ENCODE measurements at regions not wholly inside any gene's neighbourhood (a gene's known extent, or its start where the extent isn't known, plus 50 kb on each side); places are given as distances from the start of the nearest gene placed in this dataset.

DNA sequence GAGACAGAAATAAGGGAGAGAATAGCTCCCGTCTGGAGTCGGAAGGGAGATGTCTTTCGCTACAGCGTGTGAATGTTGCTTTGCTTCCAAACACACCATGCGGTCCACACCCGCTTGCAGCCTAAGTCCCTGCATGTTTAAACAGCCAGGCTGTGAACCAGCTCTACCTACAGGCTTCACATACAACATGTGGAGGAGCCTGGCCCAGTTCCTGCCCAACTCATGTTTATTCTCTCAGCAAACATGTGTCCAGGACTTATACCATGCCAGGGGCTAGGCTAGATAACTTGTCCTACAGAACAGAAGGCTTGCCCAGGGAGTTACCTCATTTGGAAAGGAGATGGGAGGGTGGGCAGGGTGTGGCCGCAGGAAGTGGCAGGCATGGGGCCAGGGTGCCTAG is 181.5 kb downstream of the FOXO1 start:
- Histone ChIP-seq H3K4me1 (ENCODE audit: insufficient read depth) (peaks cover 16% of the 10 kb centered on the region), H3K79me2 (replicated peaks; ENCODE audit: insufficient read depth) (no peaks in the 10 kb centered on the region), H3K9me2 (ENCODE audit: insufficient read depth) (0 out of 2 replicates have a peak, but pooled peaks cover 3% of the 10 kb centered on the region), H3K27me3 (ENCODE audit: insufficient read depth) (no peaks in the 10 kb centered on the region), H3F3A (replicated peaks; ENCODE audit: low read depth) (no peaks in the 10 kb centered on the region), H3K36me3 (ENCODE audit: insufficient read depth) (no peaks in the 10 kb centered on the region), H3K27ac (ENCODE audit: low read depth) (no peak overlapping the region), H3K4me3 (no peak overlapping the region), H2AFZ (no peak overlapping the region), H4K20me1 (replicated peaks; ENCODE audit: insufficient read depth) (no peaks in the 10 kb centered on the region), H3K4me2 (no peak overlapping the region)
- Mint-ChIP-seq H3K4me1 (peaks cover 43% of the 10 kb centered on the region), H3K27me3 (ENCODE audit: insufficient read depth, low read depth, poor library complexity) (peaks cover 16% of the 10 kb centered on the region), H3K9me3 (no peaks in the 10 kb centered on the region; the same call in 2 of the 3 replicates), H3K4me3 (no peak overlapping the region), H3K27ac (no peak overlapping the region), H3K36me3 (ENCODE audit: low read depth) (no peaks in the 10 kb centered on the region; the same call in 2 of the 3 replicates)
- TF ChIP-seq ZNF331 (CRISPR knock-in tag; IDR thresholded peaks at IDR 0.05; ENCODE audit: low read depth) (no peak), CREB1 (CRISPR knock-in tag; IDR thresholded peaks at IDR 0.05; ENCODE audit: low read depth) (no peak), POLR2AphosphoS5 (IDR thresholded peaks at IDR 0.05; ENCODE audit: low read depth) (no peak), ZNF114 (CRISPR knock-in tag; IDR thresholded peaks at IDR 0.05) (no peak), STAT1 (IDR thresholded peaks at IDR 0.05; ENCODE audit: unreplicated experiment) (no peak), EZH2phosphoT487 (IDR thresholded peaks at IDR 0.05; ENCODE audit: unreplicated experiment) (no peak), EZH2 (IDR thresholded peaks at IDR 0.05; ENCODE audit: low read depth, unreplicated experiment) (no peak), NANOG (IDR thresholded peaks at IDR 0.05; ENCODE audit: borderline replicate concordance) (no peak), JUNB (IDR thresholded peaks at IDR 0.05; ENCODE audit: unreplicated experiment) (no peak)
- TF ChIP-seq, protein P1, sequence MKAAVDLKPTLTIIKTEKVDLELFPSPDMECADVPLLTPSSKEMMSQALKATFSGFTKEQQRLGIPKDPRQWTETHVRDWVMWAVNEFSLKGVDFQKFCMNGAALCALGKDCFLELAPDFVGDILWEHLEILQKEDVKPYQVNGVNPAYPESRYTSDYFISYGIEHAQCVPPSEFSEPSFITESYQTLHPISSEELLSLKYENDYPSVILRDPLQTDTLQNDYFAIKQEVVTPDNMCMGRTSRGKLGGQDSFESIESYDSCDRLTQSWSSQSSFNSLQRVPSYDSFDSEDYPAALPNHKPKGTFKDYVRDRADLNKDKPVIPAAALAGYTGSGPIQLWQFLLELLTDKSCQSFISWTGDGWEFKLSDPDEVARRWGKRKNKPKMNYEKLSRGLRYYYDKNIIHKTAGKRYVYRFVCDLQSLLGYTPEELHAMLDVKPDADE (IDR thresholded peaks at IDR 0.05): no peak
- TF ChIP-seq, protein P2, sequence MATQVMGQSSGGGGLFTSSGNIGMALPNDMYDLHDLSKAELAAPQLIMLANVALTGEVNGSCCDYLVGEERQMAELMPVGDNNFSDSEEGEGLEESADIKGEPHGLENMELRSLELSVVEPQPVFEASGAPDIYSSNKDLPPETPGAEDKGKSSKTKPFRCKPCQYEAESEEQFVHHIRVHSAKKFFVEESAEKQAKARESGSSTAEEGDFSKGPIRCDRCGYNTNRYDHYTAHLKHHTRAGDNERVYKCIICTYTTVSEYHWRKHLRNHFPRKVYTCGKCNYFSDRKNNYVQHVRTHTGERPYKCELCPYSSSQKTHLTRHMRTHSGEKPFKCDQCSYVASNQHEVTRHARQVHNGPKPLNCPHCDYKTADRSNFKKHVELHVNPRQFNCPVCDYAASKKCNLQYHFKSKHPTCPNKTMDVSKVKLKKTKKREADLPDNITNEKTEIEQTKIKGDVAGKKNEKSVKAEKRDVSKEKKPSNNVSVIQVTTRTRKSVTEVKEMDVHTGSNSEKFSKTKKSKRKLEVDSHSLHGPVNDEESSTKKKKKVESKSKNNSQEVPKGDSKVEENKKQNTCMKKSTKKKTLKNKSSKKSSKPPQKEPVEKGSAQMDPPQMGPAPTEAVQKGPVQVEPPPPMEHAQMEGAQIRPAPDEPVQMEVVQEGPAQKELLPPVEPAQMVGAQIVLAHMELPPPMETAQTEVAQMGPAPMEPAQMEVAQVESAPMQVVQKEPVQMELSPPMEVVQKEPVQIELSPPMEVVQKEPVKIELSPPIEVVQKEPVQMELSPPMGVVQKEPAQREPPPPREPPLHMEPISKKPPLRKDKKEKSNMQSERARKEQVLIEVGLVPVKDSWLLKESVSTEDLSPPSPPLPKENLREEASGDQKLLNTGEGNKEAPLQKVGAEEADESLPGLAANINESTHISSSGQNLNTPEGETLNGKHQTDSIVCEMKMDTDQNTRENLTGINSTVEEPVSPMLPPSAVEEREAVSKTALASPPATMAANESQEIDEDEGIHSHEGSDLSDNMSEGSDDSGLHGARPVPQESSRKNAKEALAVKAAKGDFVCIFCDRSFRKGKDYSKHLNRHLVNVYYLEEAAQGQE (IDR thresholded peaks at IDR 0.05; ENCODE audit: unreplicated experiment): no peak
- TF ChIP-seq, protein P3, sequence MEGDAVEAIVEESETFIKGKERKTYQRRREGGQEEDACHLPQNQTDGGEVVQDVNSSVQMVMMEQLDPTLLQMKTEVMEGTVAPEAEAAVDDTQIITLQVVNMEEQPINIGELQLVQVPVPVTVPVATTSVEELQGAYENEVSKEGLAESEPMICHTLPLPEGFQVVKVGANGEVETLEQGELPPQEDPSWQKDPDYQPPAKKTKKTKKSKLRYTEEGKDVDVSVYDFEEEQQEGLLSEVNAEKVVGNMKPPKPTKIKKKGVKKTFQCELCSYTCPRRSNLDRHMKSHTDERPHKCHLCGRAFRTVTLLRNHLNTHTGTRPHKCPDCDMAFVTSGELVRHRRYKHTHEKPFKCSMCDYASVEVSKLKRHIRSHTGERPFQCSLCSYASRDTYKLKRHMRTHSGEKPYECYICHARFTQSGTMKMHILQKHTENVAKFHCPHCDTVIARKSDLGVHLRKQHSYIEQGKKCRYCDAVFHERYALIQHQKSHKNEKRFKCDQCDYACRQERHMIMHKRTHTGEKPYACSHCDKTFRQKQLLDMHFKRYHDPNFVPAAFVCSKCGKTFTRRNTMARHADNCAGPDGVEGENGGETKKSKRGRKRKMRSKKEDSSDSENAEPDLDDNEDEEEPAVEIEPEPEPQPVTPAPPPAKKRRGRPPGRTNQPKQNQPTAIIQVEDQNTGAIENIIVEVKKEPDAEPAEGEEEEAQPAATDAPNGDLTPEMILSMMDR (conservative IDR thresholded peaks at IDR 0.05; ENCODE audit: low read depth in 2 of 2): no peak
- TF ChIP-seq, protein P4, sequence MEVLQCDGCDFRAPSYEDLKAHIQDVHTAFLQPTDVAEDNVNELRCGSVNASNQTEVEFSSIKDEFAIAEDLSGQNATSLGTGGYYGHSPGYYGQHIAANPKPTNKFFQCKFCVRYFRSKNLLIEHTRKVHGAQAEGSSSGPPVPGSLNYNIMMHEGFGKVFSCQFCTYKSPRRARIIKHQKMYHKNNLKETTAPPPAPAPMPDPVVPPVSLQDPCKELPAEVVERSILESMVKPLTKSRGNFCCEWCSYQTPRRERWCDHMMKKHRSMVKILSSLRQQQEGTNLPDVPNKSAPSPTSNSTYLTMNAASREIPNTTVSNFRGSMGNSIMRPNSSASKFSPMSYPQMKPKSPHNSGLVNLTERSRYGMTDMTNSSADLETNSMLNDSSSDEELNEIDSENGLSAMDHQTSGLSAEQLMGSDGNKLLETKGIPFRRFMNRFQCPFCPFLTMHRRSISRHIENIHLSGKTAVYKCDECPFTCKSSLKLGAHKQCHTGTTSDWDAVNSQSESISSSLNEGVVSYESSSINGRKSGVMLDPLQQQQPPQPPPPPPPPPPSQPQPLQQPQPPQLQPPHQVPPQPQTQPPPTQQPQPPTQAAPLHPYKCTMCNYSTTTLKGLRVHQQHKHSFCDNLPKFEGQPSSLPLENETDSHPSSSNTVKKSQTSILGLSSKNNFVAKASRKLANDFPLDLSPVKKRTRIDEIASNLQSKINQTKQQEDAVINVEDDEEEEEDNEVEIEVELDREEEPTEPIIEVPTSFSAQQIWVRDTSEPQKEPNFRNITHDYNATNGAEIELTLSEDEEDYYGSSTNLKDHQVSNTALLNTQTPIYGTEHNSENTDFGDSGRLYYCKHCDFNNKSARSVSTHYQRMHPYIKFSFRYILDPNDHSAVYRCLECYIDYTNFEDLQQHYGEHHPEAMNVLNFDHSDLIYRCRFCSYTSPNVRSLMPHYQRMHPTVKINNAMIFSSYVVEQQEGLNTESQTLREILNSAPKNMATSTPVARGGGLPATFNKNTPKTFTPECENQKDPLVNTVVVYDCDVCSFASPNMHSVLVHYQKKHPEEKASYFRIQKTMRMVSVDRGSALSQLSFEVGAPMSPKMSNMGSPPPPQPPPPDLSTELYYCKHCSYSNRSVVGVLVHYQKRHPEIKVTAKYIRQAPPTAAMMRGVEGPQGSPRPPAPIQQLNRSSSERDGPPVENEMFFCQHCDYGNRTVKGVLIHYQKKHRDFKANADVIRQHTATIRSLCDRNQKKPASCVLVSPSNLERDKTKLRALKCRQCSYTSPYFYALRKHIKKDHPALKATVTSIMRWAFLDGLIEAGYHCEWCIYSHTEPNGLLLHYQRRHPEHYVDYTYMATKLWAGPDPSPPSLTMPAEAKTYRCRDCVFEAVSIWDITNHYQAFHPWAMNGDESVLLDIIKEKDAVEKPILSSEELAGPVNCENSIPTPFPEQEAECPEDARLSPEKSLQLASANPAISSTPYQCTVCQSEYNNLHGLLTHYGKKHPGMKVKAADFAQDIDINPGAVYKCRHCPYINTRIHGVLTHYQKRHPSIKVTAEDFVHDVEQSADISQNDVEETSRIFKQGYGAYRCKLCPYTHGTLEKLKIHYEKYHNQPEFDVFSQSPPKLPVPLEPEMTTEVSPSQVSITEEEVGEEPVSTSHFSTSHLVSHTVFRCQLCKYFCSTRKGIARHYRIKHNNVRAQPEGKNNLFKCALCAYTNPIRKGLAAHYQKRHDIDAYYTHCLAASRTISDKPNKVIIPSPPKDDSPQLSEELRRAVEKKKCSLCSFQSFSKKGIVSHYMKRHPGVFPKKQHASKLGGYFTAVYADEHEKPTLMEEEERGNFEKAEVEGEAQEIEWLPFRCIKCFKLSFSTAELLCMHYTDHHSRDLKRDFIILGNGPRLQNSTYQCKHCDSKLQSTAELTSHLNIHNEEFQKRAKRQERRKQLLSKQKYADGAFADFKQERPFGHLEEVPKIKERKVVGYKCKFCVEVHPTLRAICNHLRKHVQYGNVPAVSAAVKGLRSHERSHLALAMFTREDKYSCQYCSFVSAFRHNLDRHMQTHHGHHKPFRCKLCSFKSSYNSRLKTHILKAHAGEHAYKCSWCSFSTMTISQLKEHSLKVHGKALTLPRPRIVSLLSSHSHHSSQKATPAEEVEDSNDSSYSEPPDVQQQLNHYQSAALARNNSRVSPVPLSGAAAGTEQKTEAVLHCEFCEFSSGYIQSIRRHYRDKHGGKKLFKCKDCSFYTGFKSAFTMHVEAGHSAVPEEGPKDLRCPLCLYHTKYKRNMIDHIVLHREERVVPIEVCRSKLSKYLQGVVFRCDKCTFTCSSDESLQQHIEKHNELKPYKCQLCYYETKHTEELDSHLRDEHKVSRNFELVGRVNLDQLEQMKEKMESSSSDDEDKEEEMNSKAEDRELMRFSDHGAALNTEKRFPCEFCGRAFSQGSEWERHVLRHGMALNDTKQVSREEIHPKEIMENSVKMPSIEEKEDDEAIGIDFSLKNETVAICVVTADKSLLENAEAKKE (CRISPR knock-in tag; IDR thresholded peaks at IDR 0.05): no peak
- DNase-seq (ENCODE audit: low spot score): no peak
- ATAC-seq: no peak

Measured in GM23338 (cell line).